Transverse colon (tissue), 4 donors: ENCODE measurements at regions not wholly inside any gene's neighbourhood (a gene's known extent, or its start where the extent isn't known, plus 50 kb on each side); places are given as distances from the start of the nearest gene placed in this dataset.
A peak's percentile ranks its signal among the peaks of the same experiment; 100 is the strongest.

Experiments
- DNase-seq: peaks from one replicate; pipeline ENCODE4 v3.0.0-alpha.2; 2019
- H3K27ac ChIP-seq, 4 donors: fragments of 200-600 bp; sonication (generic); 2 replicates each; pipeline ENCODE4 v1.5.1; 2016 to 2018; ENCODE audit warnings: inconsistent platforms in 4 of 4
- H3K27me3 ChIP-seq: fragments of 200-600 bp; sonication (generic); 2 replicates; pipeline ENCODE4 v1.5.1; 2017; ENCODE audit warnings: inconsistent platforms
- H3K36me3 ChIP-seq, 4 donors: fragments of 200-600 bp; sonication (generic); 2 replicates each; pipeline ENCODE4 v1.5.1; 2017 to 2019; ENCODE audit warnings: inconsistent platforms in 4 of 4
- H3K4me1 ChIP-seq, 4 donors: fragments of 200-600 bp; sonication (generic); 2 replicates each; pipeline ENCODE4 v1.5.1; 2017 to 2020; ENCODE audit warnings: inconsistent platforms in 4 of 4
- H3K4me3 ChIP-seq, 4 donors: fragments of 200-600 bp; sonication (generic); 1 replicate in 1 of 4; 2 replicates in 3 of 4; pipeline versions ENCODE4 v1.5.1 to v1.6.1; 2017 to 2019; ENCODE audit warnings: inconsistent platforms in 4 of 4
- H3K9me3 ChIP-seq, 2 donors: fragments of 200-600 bp; sonication (generic); 2 replicates each; pipeline ENCODE4 v1.5.1; 2017 to 2019; ENCODE audit warnings: inconsistent platforms in 2 of 2
- CTCF ChIP-seq, 5 experiments: fragments of 200-600 bp in 3 of 5; fragments of 450-650 bp in 2 of 5; sonication (generic) in 3 of 5; IDR thresholded peaks; 1 replicate in 2 of 5; 2 replicates in 3 of 5; pipeline ENCODE4 v1.5.1; 2016 to 2017; ENCODE audit warnings: antibody characterized with exemption in 5 of 5, inconsistent platforms in 3 of 5, mild to moderate bottlenecking in 2 of 5, moderate library complexity in 1 of 5
- EP300 ChIP-seq: sonication (generic); formaldehyde crosslinking; IDR thresholded peaks from one replicate; pipeline ENCODE4 v1.6.1; 2017; ENCODE audit warnings: antibody characterized with exemption, low read depth
- POLR2A ChIP-seq: fragments of 450-650 bp; IDR thresholded peaks from one replicate; pipeline ENCODE4 v1.6.1; 2016; ENCODE audit warnings: antibody characterized with exemption, mild to moderate bottlenecking, moderate library complexity
- POLR2AphosphoS5 ChIP-seq, 3 donors: sonication (generic); formaldehyde crosslinking; IDR thresholded peaks; one replicate each; pipeline ENCODE4 v1.6.1; 2016; ENCODE audit warnings: antibody characterized with exemption in 3 of 3
- WGBS, 2 donors: methylation state at CpG; one replicate each; pipeline ENCODE4 v1.1.5; 2018; ENCODE audit warnings: low coverage in 1 of 2; 5-methylcytosine and 5-hydroxymethylcytosine counted together
- in situ Hi-C, 4 donors: fragments of 200-750 bp; cut with MboI; loops; one replicate each; pipeline versions ENCODE4 v1.15.0 to v1.15.1; 2017; ENCODE audit warnings: low sequenced_read_pairs in 3 of 4, low pct_ligation_motif_present in 1 of 4, low pct_unique_long_range_greater_than_20kb in 1 of 4
- intact Hi-C: fragments of 100-400 bp; cut with DNase I; formaldehyde crosslinking; loops from one replicate; pipeline ENCODE4 v1.15.1; 2023; ENCODE audit warnings: low total_unique reads

DNA sequence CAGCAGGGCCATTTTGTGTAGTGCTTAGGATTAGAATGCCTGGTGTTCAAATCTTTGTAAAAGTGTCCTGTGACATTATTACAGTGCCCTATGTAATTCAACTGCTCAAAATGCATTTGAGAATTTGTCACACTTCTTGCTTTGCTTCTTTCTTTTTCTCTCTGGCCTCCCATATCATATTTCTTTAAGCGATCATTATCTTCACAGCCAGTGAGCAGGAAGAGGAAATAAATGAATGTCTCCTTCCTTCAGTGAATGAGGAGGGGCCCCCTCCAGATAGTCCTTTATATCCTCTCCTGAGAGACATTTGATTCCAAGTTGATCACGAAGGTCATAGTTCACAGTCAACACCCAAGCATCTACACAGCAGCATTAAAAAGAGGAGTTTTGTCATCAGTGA, 425.1 kb upstream of the NPVF start:
- WGBS, 2 donors, result 66 to 90% methylated on average over 2 of the region's 2 CpGs
- in situ Hi-C loops, result loop anchor here in 1 of 4 donors (25.0 kb wide), 1 partner anchor 184 kb away; no protein-coding TSS in a partner anchor
- H3K4me1 ChIP-seq, result peaks cover 0 to 14% (median 3%) of the 10 kb centered on the region in 4 donors
- no peaks in the 10 kb centered on the region for H3K36me3 ChIP-seq
- H3K27ac ChIP-seq, result no peak overlapping the region
- H3K4me3 ChIP-seq, result no peak overlapping the region
- H3K9me3 ChIP-seq, result no peaks in the 10 kb centered on the region
- no peaks in the 10 kb centered on the region for H3K27me3 ChIP-seq
- intact Hi-C loops, result no loop called here
- TF ChIP-seq EP300, result no peak
- TF ChIP-seq CTCF (IDR thresholded peaks at IDR 0.05), result no peak
- no peak for TF ChIP-seq POLR2A
- TF ChIP-seq POLR2AphosphoS5 (IDR thresholded peaks at IDR 0.05), result no peak
- no peak for DNase-seq

GRCh38 chr7:25656071-25656470, 427.8 kb upstream of the NPVF start:
- no peaks in the 10 kb centered on the region for H3K27me3 ChIP-seq
- no peak for DNase-seq
- WGBS, 2 donors, result 58 to 95% methylated on average over 1 of the region's 1 CpG
- intact Hi-C loops (no loop called here), in situ Hi-C loops (loop anchor here in 1 of 4 donors (25.0 kb wide), 1 partner anchor 181 kb away; no protein-coding TSS in a partner anchor)
- H3K4me3 ChIP-seq, result no peak overlapping the region
- peaks cover 0 to 22% (median 5%) of the 10 kb centered on the region in 4 donors for H3K4me1 ChIP-seq
- no peaks in the 10 kb centered on the region for H3K9me3 ChIP-seq
- no peaks in the 10 kb centered on the region for H3K36me3 ChIP-seq
- no peak overlapping the region for H3K27ac ChIP-seq
- TF ChIP-seq CTCF (IDR thresholded peaks at IDR 0.05), result no peak
- TF ChIP-seq POLR2AphosphoS5 (IDR thresholded peaks at IDR 0.05), result no peak
- TF ChIP-seq EP300, result no peak
- no peak for TF ChIP-seq POLR2A

DNA sequence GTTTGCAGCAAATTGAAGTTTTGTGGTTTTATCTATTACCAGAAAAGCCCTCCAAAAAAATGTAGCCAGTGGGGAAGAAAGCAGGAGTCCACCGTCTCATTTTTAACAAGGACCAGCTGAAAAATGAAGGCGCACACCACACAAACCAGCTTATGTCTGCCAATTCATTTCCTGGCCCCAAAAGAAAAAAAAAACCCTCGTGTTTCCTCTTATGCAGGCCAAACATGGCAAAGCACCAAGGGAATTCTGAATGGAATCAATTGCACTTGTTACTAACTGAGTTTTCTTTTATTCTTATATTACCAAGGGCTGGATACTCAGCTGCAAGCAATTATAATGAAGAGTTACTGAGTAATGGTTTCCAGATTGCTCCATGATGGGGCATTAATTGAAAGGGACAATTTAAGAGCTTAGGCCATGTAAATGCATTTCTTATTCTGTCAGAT, 428.3 kb upstream of the NPVF start:
- in situ Hi-C loops, result loop anchor here in 1 of 4 donors (25.0 kb wide), 1 partner anchor 181 kb away; no protein-coding TSS in a partner anchor

DNA sequence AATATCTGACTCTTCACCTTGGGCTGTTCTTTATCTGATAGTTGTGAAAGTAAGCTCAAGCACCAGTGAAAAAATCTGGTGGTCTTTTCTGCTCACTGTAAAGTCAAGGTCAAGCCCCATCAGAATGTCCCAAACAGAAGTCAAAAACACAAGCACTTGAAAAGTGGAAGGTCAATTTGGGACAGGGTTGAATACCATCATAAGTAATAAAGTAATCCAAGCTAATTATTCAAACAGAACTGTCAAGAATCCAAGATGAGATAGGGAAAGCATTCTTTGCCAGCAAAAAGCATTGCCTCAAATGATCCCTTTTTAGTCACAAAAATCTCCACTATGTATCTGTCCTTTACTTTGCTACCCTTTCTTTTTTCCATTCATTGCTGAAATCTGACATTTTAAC, 430.1 kb upstream of the NPVF start:
- in situ Hi-C loops (loop anchor here in 1 of 4 donors (25.0 kb wide), 1 partner anchor 179 kb away; no protein-coding TSS in a partner anchor), intact Hi-C loops (no loop called here)
- TF ChIP-seq EP300, result no peak
- no peak for TF ChIP-seq POLR2A
- no peak for TF ChIP-seq POLR2AphosphoS5 (IDR thresholded peaks at IDR 0.05)
- TF ChIP-seq CTCF (IDR thresholded peaks at IDR 0.05), result no peak
- DNase-seq, result no peak
- peaks cover 4 to 28% (median 6%) of the 10 kb centered on the region in 4 donors for H3K4me1 ChIP-seq
- H3K27me3 ChIP-seq, result no peaks in the 10 kb centered on the region
- no peak overlapping the region for H3K4me3 ChIP-seq
- H3K36me3 ChIP-seq, result no peaks in the 10 kb centered on the region
- no peaks in the 10 kb centered on the region for H3K9me3 ChIP-seq
- peak overlapping the region in 2 of 4 donors; percentile 45 to 80 for H3K27ac ChIP-seq

More for the DNA sequence above, 428.3 kb upstream of the NPVF start:
- DNase-seq, result no peak
- Histone ChIP-seq H3K27ac (no peak overlapping the region), H3K4me3 (no peak overlapping the region), H3K36me3 (no peaks in the 10 kb centered on the region), H3K4me1 (peaks cover 0 to 22% (median 5%) of the 10 kb centered on the region in 4 donors), H3K9me3 (no peaks in the 10 kb centered on the region), H3K27me3 (no peaks in the 10 kb centered on the region)
- TF ChIP-seq EP300 (no peak), CTCF (IDR thresholded peaks at IDR 0.05) (no peak), POLR2AphosphoS5 (IDR thresholded peaks at IDR 0.05) (no peak), POLR2A (no peak)
- intact Hi-C loops, result no loop called here
- WGBS, 2 donors, result 26 to 33% methylated on average over 3 of the region's 3 CpGs
